GM06990 (cell line): ENCODE measurements at regions not wholly inside any gene's neighbourhood (a gene's known extent, or its start where the extent isn't known, plus 50 kb on each side); places are given as distances from the start of the nearest gene placed in this dataset.

Source experiments
- DNase-seq: peaks from one replicate; pipeline ENCODE4 v3.0.0-alpha.2; 2011; ENCODE audit not compliant: insufficient read length; ENCODE audit errors: extremely low read depth
- H3K27me3 ChIP-seq: replicated peaks from 2 replicates; pipeline ENCODE4 v1.6.0; 2011; ENCODE audit warnings: low read length; ENCODE audit not compliant: control insufficient read depth, insufficient read depth
- H3K36me3 ChIP-seq: 2 replicates; pipeline ENCODE4 v1.5.1; 2011; ENCODE audit warnings: low read length; ENCODE audit not compliant: control insufficient read depth, insufficient read depth
- H3K4me3 ChIP-seq: replicated peaks from 2 replicates; pipeline ENCODE4 v1.5.1; 2011; ENCODE audit warnings: low read depth, mild to moderate bottlenecking, control low read depth, low read length
- TF ChIP-seq, protein P1 (sequence below): IDR thresholded peaks from 2 replicates; pipeline ENCODE4 v1.5.1; 2011; ENCODE audit warnings: low read length, control low read depth, mild to moderate bottlenecking, inconsistent platforms; ENCODE audit not compliant: insufficient read depth, poor library complexity, severe bottlenecking

DNA sequence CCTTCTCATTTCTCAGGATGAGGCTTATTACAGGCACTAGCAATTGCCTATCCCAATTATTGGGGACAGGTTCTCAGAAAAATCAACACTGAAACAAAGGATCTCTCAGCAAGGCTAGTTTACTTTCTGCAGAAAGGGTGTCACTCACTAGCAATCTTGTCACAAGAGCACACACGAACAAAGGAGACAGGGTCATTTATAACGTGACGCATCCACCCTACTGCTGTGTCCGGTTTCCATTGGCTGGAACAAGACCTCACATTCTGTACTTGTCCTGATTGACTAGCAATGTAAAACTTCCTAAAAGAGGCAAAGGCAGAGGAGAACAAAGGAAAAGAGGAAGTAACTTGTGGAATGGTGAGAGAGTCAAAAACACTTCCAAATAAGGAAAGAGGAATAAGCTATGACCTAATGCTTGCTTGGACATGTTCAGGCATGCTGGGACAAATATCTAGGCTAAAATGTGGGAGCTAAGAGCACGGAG is 160.2 kb upstream of the STXBP5 start:
- Histone ChIP-seq H3K27me3 (no peaks in the 10 kb centered on the region), H3K36me3 (no peaks in the 10 kb centered on the region), H3K4me3 (no peak overlapping the region)
- no peak for DNase-seq
- TF ChIP-seq, protein P1, sequence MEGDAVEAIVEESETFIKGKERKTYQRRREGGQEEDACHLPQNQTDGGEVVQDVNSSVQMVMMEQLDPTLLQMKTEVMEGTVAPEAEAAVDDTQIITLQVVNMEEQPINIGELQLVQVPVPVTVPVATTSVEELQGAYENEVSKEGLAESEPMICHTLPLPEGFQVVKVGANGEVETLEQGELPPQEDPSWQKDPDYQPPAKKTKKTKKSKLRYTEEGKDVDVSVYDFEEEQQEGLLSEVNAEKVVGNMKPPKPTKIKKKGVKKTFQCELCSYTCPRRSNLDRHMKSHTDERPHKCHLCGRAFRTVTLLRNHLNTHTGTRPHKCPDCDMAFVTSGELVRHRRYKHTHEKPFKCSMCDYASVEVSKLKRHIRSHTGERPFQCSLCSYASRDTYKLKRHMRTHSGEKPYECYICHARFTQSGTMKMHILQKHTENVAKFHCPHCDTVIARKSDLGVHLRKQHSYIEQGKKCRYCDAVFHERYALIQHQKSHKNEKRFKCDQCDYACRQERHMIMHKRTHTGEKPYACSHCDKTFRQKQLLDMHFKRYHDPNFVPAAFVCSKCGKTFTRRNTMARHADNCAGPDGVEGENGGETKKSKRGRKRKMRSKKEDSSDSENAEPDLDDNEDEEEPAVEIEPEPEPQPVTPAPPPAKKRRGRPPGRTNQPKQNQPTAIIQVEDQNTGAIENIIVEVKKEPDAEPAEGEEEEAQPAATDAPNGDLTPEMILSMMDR, result no peak

DNA sequence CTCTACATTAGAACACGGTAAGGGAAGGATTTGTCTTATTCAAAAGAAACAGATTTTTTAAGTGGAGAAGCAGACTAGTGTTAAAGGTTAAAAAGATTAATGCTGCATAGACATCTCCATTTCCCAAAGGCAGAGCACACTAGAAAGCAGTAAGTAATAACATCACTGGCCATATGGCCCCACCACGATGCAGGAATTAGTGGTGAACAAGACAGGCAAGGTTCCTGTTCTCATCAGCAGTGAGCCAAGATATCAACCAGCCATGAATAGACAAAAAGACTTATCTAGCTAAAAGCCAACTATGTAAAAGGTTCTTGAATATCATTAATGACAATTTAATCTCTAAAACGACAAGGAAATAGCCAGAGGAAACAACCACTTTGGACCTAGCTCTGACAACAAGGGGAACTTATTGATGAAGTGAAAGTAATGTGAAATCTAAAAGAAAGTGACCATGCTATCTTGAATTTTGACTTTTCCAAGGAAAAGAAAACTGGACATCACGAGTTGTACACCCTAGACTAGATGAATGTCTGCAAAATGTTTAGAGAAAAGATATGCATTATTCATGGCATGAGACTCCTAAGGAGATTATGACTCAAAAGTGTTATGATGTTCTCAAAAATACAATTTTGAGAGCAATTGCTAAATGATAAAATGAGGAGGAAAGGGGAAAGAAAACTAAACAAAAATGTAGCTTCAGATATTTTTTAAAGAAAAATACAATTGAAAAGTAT is 157.9 kb upstream of the STXBP5 start:
- no peak for DNase-seq
- no peaks in the 10 kb centered on the region for H3K36me3 ChIP-seq
- no peak overlapping the region for H3K4me3 ChIP-seq
- TF ChIP-seq, protein P1, result no peak
- no peaks in the 10 kb centered on the region for H3K27me3 ChIP-seq

DNA sequence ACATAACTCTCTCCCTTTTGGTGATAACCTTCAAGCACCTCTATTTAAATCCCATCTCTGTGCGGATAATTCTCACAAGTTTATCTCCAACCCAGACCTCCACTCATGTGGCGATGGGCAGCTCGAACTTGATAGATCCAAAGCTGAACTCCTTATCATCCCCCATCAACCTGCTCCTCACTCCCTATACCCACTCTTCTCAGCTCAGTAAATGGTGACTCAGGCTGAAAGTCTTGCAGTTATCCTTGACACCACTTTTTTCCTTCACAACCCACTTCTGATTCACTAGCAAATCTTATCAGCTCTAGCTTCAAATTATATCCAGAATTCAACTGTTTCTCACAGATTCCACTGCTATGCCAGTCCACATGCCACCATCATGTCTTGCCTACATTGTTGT is 155.3 kb upstream of the STXBP5 start:
- Histone ChIP-seq H3K36me3 (no peaks in the 10 kb centered on the region), H3K4me3 (no peak overlapping the region), H3K27me3 (no peaks in the 10 kb centered on the region)
- no peak for DNase-seq
- TF ChIP-seq, protein P1, result no peak

DNA sequence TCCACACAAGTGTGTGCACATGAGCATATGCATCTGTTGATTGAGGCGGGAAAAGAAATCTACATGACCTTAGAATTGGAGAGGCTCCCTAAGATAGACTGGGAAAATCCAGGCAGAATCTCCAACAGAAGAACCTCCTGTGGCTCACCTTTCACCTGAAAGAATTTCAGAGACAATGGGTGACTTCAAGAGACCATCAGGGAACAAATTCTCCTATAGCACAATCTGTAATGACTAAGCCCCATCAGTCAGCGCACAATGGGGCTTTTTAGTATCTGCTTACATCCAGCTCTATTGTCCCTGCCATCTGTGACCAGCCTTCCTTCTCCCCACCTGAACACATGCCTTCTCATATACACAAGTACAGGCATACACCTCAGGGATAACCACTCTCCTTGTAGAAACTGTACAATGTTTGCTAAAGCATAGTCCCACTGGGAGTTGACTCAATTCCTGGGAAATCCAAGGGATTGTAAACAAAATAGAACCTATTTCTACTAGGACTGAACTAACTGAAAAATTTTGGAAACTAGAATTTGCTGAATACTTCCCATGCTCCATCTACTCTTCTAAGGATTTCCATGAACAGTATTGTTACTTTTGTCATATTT is 150.8 kb upstream of the STXBP5 start:
- DNase-seq, result no peak
- Histone ChIP-seq H3K27me3 (no peaks in the 10 kb centered on the region), H3K36me3 (no peaks in the 10 kb centered on the region), H3K4me3 (no peak overlapping the region)
- TF ChIP-seq, protein P1, result no peak

DNA sequence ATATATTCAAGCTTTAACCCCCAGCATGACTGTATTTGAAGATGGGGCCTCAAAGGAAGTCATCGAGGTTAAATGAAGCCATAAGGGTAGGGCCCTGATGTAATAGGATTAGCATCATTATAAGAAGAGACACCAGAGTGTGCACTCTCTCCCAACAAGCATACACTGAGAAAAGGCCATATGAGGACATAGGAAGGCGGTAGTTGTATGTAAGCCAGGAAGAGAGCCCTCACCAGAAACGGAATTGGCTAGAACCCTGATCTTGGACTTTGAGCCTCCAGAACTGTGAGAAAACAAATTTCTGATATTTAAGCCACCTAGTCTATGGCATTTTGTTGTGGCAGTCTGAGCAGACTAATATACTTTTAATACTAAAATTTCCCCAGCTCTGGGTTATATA is 150.1 kb upstream of the STXBP5 start:
- H3K27me3 ChIP-seq, result no peaks in the 10 kb centered on the region
- H3K36me3 ChIP-seq, result no peaks in the 10 kb centered on the region
- DNase-seq, result no peak
- TF ChIP-seq, protein P1, result no peak
- H3K4me3 ChIP-seq, result no peak overlapping the region

DNA sequence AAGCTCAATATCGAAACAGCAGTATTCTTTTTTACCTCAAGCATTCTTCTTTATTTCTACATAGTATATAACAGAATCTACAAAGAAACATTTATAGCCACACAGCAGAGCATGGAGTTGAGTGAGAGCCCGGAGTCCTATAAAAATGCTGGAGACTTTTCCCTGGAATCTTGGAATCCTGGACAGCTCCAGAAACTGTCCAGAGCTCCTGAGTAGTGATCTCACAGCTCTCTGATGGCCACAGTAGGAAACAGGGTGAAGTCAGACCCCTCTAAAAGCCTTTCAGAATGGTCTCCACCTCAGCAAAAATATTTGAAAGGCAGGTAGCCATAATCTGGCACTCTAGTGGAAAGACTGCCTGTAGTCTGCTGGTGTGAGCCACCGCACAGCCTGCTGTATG is 149.3 kb upstream of the STXBP5 start:
- Histone ChIP-seq H3K36me3 (no peaks in the 10 kb centered on the region), H3K27me3 (no peaks in the 10 kb centered on the region), H3K4me3 (no peak overlapping the region)
- TF ChIP-seq, protein P1, result no peak
- DNase-seq, result no peak
